Natural killer cell (primary cell): ENCODE measurements at regions not wholly inside any gene's neighbourhood (a gene's known extent, or its start where the extent isn't known, plus 50 kb on each side); places are given as distances from the start of the nearest gene placed in this dataset.
"Not testable (repeated sequence)": the region's sequence is repeated elsewhere in the genome, so short reads cannot be mapped to it uniquely, and the experiment has no call there.

Experiments used
- ATAC-seq, 3 donors: fragments of 150-1000 bp in 2 of 3; fragments of 200-7000 bp in 1 of 3; cut with Tn5 transposase; 1 replicate in 1 of 3; 2 replicates in 2 of 3; pipeline ENCODE4 v1.10.0; 2021; ENCODE audit warnings: mild to moderate bottlenecking in 2 of 3, moderate library complexity in 2 of 3
- DNase-seq, 2 donors: peaks; one replicate each; pipeline versions ENCODE4 v3.0.0 to v3.0.0-alpha.2; 2013 to 2021; ENCODE audit warnings: mixed read lengths in 1 of 2
- H3K27ac ChIP-seq: one replicate; pipeline ENCODE4 v1.5.1; 2013; ENCODE audit warnings: mild to moderate bottlenecking, low read length
- H3K27me3 ChIP-seq: one replicate; pipeline ENCODE4 v1.6.1; 2013; ENCODE audit warnings: low read length; ENCODE audit not compliant: control insufficient read depth, insufficient read depth
- H3K36me3 ChIP-seq: one replicate; pipeline ENCODE4 v1.6.1; 2013; ENCODE audit warnings: low read length; ENCODE audit not compliant: control insufficient read depth, insufficient read depth
- H3K4me1 ChIP-seq: one replicate; pipeline ENCODE4 v1.6.1; 2013; ENCODE audit warnings: low read length; ENCODE audit not compliant: control insufficient read depth, insufficient read depth
- H3K4me3 ChIP-seq: one replicate; pipeline ENCODE4 v1.5.1; 2013; ENCODE audit warnings: low read length
- H3K9me3 ChIP-seq: one replicate; pipeline ENCODE4 v1.6.1; 2013; ENCODE audit warnings: low read length; ENCODE audit not compliant: control insufficient read depth, insufficient read depth
- H3K27ac Mint-ChIP-seq, 2 donors: one replicate each; pipeline ENCODE4 v1.8.0; 2022; ENCODE audit warnings: mild to moderate bottlenecking in 2 of 2, mixed read lengths in 2 of 2, moderate library complexity in 1 of 2
- H3K27me3 Mint-ChIP-seq, 2 donors: one replicate each; pipeline ENCODE4 v1.8.0; 2022; ENCODE audit warnings: low read depth in 2 of 2, mixed read lengths in 2 of 2
- H3K36me3 Mint-ChIP-seq: one replicate; pipeline ENCODE4 v1.8.0; 2022; ENCODE audit warnings: mixed read lengths
- H3K4me1 Mint-ChIP-seq, 2 donors: one replicate each; pipeline ENCODE4 v1.8.0; 2022; ENCODE audit warnings: mixed read lengths in 2 of 2
- H3K4me3 Mint-ChIP-seq: one replicate; pipeline ENCODE4 v1.8.0; 2022; ENCODE audit warnings: mild to moderate bottlenecking, moderate library complexity, mixed read lengths
- H3K9me3 Mint-ChIP-seq, 2 donors: one replicate each; pipeline ENCODE4 v1.8.0; 2022; ENCODE audit warnings: mixed read lengths in 2 of 2
- WGBS: methylation state at CpG from one replicate; pipeline ENCODE4 v1.1.7; 2013; ENCODE audit warnings: missing lambda C conversion rate; ENCODE audit not compliant: insufficient coverage; 5-methylcytosine and 5-hydroxymethylcytosine counted together
- intact Hi-C: fragments of 100-400 bp; cut with micrococcal nuclease; formaldehyde crosslinking; loops from one replicate; pipeline ENCODE4 v1.14.2; 2022
- TF ChIP-seq, protein P1 (sequence below): fragments of 200-600 bp; IDR thresholded peaks from one replicate; pipeline ENCODE4 v1.8.0; 2022; ENCODE audit warnings: antibody characterized with exemption

DNA sequence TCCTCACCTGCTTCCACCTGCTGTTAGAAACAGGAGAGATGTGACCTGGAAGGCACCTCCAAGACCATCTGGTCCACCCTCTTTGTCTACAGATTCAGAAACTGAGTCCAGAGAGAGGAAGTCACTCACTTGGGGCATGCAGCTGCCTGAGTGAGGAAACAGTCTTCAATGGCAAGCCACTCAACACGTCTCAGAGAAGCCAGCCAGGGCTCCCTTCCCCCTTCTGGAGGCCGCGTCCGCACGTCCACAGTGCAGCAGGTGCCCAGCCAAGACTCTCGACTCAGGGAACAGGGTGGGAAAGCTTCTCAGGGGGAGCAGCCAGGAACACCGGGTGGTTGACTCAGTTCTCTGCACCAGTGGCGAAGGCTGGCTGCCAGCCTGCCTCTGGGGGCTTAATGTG, 201.7 kb downstream of the BCL11A start:
- Histone ChIP-seq H3K4me1 (peaks cover 34% of the 10 kb centered on the region), H3K27me3 (no peaks in the 10 kb centered on the region), H3K4me3 (no peak overlapping the region), H3K36me3 (no peaks in the 10 kb centered on the region), H3K9me3 (no peaks in the 10 kb centered on the region), H3K27ac (peak overlapping the region; percentile 90)
- intact Hi-C loops, result no loop called here
- H3K27ac Mint-ChIP-seq, result no peak overlapping the region
- ATAC-seq (no peak), DNase-seq (no peak)
- H3K27me3 Mint-ChIP-seq, result peaks cover 8 to 17% of the 10 kb centered on the region in 2 donors
- TF ChIP-seq, protein P1, sequence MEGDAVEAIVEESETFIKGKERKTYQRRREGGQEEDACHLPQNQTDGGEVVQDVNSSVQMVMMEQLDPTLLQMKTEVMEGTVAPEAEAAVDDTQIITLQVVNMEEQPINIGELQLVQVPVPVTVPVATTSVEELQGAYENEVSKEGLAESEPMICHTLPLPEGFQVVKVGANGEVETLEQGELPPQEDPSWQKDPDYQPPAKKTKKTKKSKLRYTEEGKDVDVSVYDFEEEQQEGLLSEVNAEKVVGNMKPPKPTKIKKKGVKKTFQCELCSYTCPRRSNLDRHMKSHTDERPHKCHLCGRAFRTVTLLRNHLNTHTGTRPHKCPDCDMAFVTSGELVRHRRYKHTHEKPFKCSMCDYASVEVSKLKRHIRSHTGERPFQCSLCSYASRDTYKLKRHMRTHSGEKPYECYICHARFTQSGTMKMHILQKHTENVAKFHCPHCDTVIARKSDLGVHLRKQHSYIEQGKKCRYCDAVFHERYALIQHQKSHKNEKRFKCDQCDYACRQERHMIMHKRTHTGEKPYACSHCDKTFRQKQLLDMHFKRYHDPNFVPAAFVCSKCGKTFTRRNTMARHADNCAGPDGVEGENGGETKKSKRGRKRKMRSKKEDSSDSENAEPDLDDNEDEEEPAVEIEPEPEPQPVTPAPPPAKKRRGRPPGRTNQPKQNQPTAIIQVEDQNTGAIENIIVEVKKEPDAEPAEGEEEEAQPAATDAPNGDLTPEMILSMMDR, result no peak
- WGBS, result 56% methylated on average over 8 of the region's 8 CpGs
- no peaks in the 10 kb centered on the region for H3K9me3 Mint-ChIP-seq
- H3K36me3 Mint-ChIP-seq, result no peaks in the 10 kb centered on the region
- peaks cover 14% of the 10 kb centered on the region in 2 donors for H3K4me1 Mint-ChIP-seq
- H3K4me3 Mint-ChIP-seq, result no peak overlapping the region

DNA sequence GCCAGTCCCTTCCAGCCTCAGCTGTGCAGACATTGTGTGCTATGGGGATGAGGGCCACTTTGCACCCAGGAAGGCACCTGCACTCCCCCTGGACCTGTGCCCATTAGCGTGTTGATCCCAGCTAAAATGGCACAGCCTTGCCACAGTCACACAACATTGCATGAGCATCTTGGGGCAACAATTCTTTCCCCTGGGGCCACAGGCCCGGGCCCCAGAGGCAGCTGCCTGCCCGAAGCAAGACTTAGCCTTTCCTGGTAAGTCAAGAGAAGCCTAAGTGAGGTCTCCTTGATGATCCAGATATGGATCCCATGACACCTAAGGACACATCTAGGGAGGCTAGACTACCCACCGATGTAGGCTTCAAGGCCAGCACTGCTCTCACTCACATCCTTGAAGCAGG, 202.1 kb downstream of the BCL11A start:
- Histone ChIP-seq H3K36me3 (no peaks in the 10 kb centered on the region), H3K27me3 (no peaks in the 10 kb centered on the region), H3K27ac (peak overlapping the region; percentile 90), H3K4me1 (peaks cover 31% of the 10 kb centered on the region), H3K9me3 (no peaks in the 10 kb centered on the region), H3K4me3 (no peak overlapping the region)
- 70% methylated on average over 4 of the region's 4 CpGs for WGBS
- Mint-ChIP-seq H3K36me3 (no peaks in the 10 kb centered on the region), H3K27me3 (peaks cover 5 to 22% of the 10 kb centered on the region in 2 donors), H3K9me3 (no peaks in the 10 kb centered on the region), H3K27ac (no peak overlapping the region), H3K4me1 (peaks cover 10% of the 10 kb centered on the region in 2 donors), H3K4me3 (no peak overlapping the region)
- intact Hi-C loops, result no loop called here
- DNase-seq (no peak), ATAC-seq (no peak)
- TF ChIP-seq, protein P1, result no peak

DNA sequence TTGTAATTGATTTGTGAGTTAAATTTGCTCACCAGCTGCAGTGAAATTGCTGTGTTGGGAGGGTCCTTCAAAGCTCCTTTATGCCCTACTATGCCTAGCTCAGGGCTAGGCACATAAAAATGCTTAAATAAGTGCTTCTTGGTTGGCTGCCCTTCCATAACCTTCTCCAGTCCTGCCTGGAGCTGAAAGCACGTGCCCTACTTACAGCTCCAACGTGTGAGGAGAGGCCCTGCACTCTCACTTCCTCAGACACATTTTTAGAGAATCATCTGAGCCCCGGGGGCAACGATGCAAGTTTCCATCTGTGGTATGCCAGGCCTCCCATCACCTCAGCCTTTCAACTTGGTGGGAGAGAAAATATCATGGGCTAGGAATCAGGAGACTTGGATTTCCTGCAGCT, 202.7 kb downstream of the BCL11A start:
- no peak overlapping the region for H3K4me3 ChIP-seq
- no peaks in the 10 kb centered on the region for H3K9me3 Mint-ChIP-seq
- no peaks in the 10 kb centered on the region for H3K9me3 ChIP-seq
- peaks cover 4 to 22% of the 10 kb centered on the region in 2 donors for H3K27me3 Mint-ChIP-seq
- peak overlapping the region; percentile 90 for H3K27ac ChIP-seq
- H3K4me3 Mint-ChIP-seq, result no peak overlapping the region
- H3K36me3 Mint-ChIP-seq, result no peaks in the 10 kb centered on the region
- H3K4me1 Mint-ChIP-seq, result peaks cover 4 to 5% of the 10 kb centered on the region in 2 donors
- H3K27me3 ChIP-seq, result no peaks in the 10 kb centered on the region
- H3K27ac Mint-ChIP-seq, result no peak overlapping the region
- 16% methylated on average over 2 of the region's 4 CpGs for WGBS
- H3K36me3 ChIP-seq, result no peaks in the 10 kb centered on the region
- peaks cover 25% of the 10 kb centered on the region for H3K4me1 ChIP-seq
- ATAC-seq (no peak), DNase-seq (no peak)
- TF ChIP-seq, protein P1, result no peak
- intact Hi-C loops, result no loop called here

DNA sequence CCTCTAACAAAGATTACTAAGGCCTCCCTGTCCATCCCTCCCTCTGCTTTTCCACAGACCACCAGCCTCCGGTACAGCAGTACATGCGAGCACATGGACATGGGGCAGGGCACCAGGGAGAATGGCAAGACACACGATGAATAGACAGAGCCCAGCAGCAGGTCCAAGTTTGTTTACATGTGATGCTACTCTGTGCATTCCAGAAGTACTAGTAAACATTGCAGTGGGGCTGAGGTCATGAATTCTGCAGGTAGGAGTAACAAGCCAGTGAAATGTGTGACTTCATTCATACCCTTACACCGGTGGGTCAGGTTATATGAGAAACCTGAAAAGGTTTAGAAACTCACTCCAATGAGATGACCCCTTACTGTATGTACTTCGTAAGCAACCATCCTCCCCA, 205.7 kb downstream of the BCL11A start:
- ATAC-seq (no peak), DNase-seq (no peak)
- no peaks in the 10 kb centered on the region for H3K36me3 ChIP-seq
- H3K36me3 Mint-ChIP-seq, result no peaks in the 10 kb centered on the region
- H3K4me3 ChIP-seq, result no peak overlapping the region
- no peak overlapping the region for H3K4me3 Mint-ChIP-seq
- H3K4me1 Mint-ChIP-seq, result no peaks in the 10 kb centered on the region
- H3K27me3 ChIP-seq, result no peaks in the 10 kb centered on the region
- no peaks in the 10 kb centered on the region for H3K9me3 ChIP-seq
- H3K27ac ChIP-seq, result no peak overlapping the region
- H3K27ac Mint-ChIP-seq, result no peak overlapping the region
- peaks cover 15 to 22% of the 10 kb centered on the region in 2 donors for H3K27me3 Mint-ChIP-seq
- no peaks in the 10 kb centered on the region for H3K9me3 Mint-ChIP-seq
- H3K4me1 ChIP-seq, result peaks cover 19% of the 10 kb centered on the region
- TF ChIP-seq, protein P1, result no peak
- WGBS, result 96% methylated on average over 5 of the region's 5 CpGs
- intact Hi-C loops, result no loop called here

DNA sequence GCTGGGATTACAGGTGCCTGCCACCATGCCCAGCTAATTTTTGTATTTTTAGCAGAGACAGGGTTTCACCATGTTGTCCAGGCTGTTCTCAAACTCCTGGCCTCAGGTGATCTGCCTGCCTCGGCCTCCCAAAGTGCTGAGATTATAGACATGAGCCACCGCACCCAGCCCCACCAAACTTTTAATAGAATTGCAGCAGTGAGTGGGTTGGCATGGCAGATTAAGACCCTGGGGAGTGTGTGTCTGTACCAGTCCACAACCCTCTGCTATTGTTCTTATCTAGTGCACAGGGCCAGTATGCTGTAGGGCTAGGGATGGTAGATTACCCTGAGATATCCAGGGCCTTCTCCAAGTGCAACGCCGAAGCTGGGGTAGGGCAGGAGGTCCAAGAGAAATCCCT, 211.0 kb downstream of the BCL11A start:
- H3K27ac ChIP-seq, H3K36me3 ChIP-seq, H3K36me3 Mint-ChIP-seq, H3K27ac Mint-ChIP-seq, H3K27me3 ChIP-seq, ATAC-seq, H3K4me1 ChIP-seq, H3K9me3 Mint-ChIP-seq, DNase-seq, H3K4me3 Mint-ChIP-seq, H3K9me3 ChIP-seq, H3K4me3 ChIP-seq, H3K4me1 Mint-ChIP-seq, intact Hi-C loops: not testable (repeated sequence)
- peaks cover 11% of the 10 kb centered on the region in 2 donors for H3K27me3 Mint-ChIP-seq
- WGBS, result 90% methylated on average over 4 of the region's 4 CpGs
